K562 (cell line): ENCODE measurements at regions not wholly inside any gene's neighbourhood (a gene's known extent, or its start where the extent isn't known, plus 50 kb on each side); places are given as distances from the start of the nearest gene placed in this dataset.

Experiments
- ATAC-seq: fragments of 200-7000 bp; cut with Tn5 transposase; 3 replicates; pipeline ENCODE4 v1.9.1; 2020; ENCODE audit warnings: moderate library complexity
- BruUV-seq: library from RNA; stranded (reverse); fragments of 400-500 nt; replicated peaks from 2 replicates; lab custom pipeline; 2021; lab: Mats Ljungman, UMichigan
- CTCF ChIA-PET: fragments of 300-600 bp; formaldehyde crosslinking; extraction: SDS; loops from one replicate; lab custom pipeline; 2021; ENCODE audit warnings: low intra/inter-chr PET ratio; lab: Yijun Ruan, JAX
- POLR2A ChIA-PET: fragments of 300-600, 350-650 bp; sonication (Branson Sonifier 250); formaldehyde crosslinking; extraction: SDS; loops from one replicate; lab custom pipeline; 2021; ENCODE audit warnings: antibody characterized with exemption, inconsistent platforms; lab: Yijun Ruan, JAX
- DNase-seq, 4 experiments: peaks; one replicate each; pipeline versions ENCODE4 v3.0.0 to v3.0.0-alpha.2; 2011 to 2018; ENCODE audit warnings: low spot score in 3 of 4, mixed read lengths in 3 of 4; ENCODE audit errors: extremely low read depth in 1 of 4
- FAIRE-seq: peaks from 2 replicates; lab custom pipeline; 2011; peaks lifted over from hg19 to GRCh38; lab: Jason Lieb, UNC
- H2AFZ ChIP-seq: 2 replicates; pipeline ENCODE4 v1.6.0; 2011; ENCODE audit warnings: low read depth, low read length, control low read depth, inconsistent platforms
- H3K27ac ChIP-seq: fragments of 200-600 bp; 3 replicates; pipeline ENCODE4 v1.8.0; 2011; ENCODE audit warnings: low read depth, mild to moderate bottlenecking, control low read depth, inconsistent platforms, low read length, moderate library complexity, mixed read lengths; ENCODE audit errors: extremely low read depth
- H3K27me3 ChIP-seq, 2 experiments: fragments of 300-600 bp in 1 of 2; 2 replicates in 1 of 2; 3 replicates in 1 of 2; pipeline versions ENCODE4 v1.6.0 to v1.8.0; 2011; ENCODE audit warnings: inconsistent platforms in 2 of 2, low read length in 2 of 2, mild to moderate bottlenecking in 1 of 2, mixed read lengths in 1 of 2, moderate library complexity in 1 of 2; ENCODE audit not compliant: control insufficient read depth in 2 of 2, insufficient read depth in 2 of 2
- H3K36me3 ChIP-seq: fragments of 300-600 bp; 3 replicates; pipeline ENCODE4 v1.8.0; 2011; ENCODE audit warnings: mild to moderate bottlenecking, low read length, inconsistent platforms; ENCODE audit not compliant: control insufficient read depth, insufficient read depth
- H3K4me1 ChIP-seq, 2 experiments: fragments of 200-600 bp in 1 of 2; replicated peaks in 1 of 2; 2 replicates in 1 of 2; 3 replicates in 1 of 2; pipeline versions ENCODE4 v1.5.1 to v1.8.0; 2011; ENCODE audit warnings: inconsistent platforms in 2 of 2, low read length in 2 of 2, mild to moderate bottlenecking in 1 of 2, mixed read lengths in 1 of 2, moderate library complexity in 1 of 2; ENCODE audit not compliant: control insufficient read depth in 2 of 2, insufficient read depth in 2 of 2
- H3K4me2 ChIP-seq: 2 replicates; pipeline ENCODE4 v1.6.1; 2011; ENCODE audit warnings: low read length, control low read depth, inconsistent platforms, mixed read lengths; ENCODE audit not compliant: insufficient read depth
- H3K4me3 ChIP-seq: fragments of 200-600 bp; sonication (generic), shearing (Covaris generic); 2 replicates; pipeline ENCODE4 v1.5.1; 2016; ENCODE audit warnings: control low read depth, inconsistent platforms
- H3K79me2 ChIP-seq: fragments of 200-600 bp; 3 replicates; pipeline ENCODE4 v1.8.0; 2011; ENCODE audit warnings: low read length, inconsistent platforms; ENCODE audit not compliant: control insufficient read depth, insufficient read depth
- H3K9ac ChIP-seq, 2 experiments: 2 replicates each; pipeline versions ENCODE4 v1.6.0 to v1.6.1; 2011; ENCODE audit warnings: low read depth in 2 of 2, low read length in 2 of 2, control low read depth in 1 of 2, inconsistent platforms in 1 of 2, mild to moderate bottlenecking in 1 of 2, mixed read lengths in 1 of 2; ENCODE audit not compliant: insufficient read depth in 1 of 2
- H3K9me1 ChIP-seq: one replicate; pipeline ENCODE4 v1.6.0; 2011; ENCODE audit warnings: inconsistent platforms, mild to moderate bottlenecking, low read length, moderate library complexity; ENCODE audit not compliant: control insufficient read depth, insufficient read depth
- H3K9me3 ChIP-seq: replicated peaks from 2 replicates; pipeline ENCODE4 v1.5.1; 2011; ENCODE audit warnings: low read depth, low read length, inconsistent platforms; ENCODE audit not compliant: control insufficient read depth, insufficient read depth
- H4K20me1 ChIP-seq: replicated peaks from 2 replicates; pipeline ENCODE4 v1.6.1; 2011; ENCODE audit warnings: low read length, inconsistent platforms, mixed read lengths; ENCODE audit not compliant: control insufficient read depth, insufficient read depth
- HDAC6 ChIP-seq: IDR thresholded peaks from 2 replicates; pipeline ENCODE4 v1.6.1; 2012; ENCODE audit warnings: low read depth, mild to moderate bottlenecking, control low read depth, inconsistent platforms, low read length, moderate library complexity
- POLR2AphosphoS5 ChIP-seq: IDR thresholded peaks from 2 replicates; pipeline ENCODE4 v1.6.1; 2011; ENCODE audit warnings: mild to moderate bottlenecking, low read depth, low read length, moderate library complexity; ENCODE audit not compliant: control insufficient read depth, insufficient read depth
- RFX1 ChIP-seq: fragments of 450-650 bp; IDR thresholded peaks from 2 replicates; pipeline ENCODE4 v1.6.1; 2016; ENCODE audit warnings: mild to moderate bottlenecking, moderate library complexity
- USF1 ChIP-seq: sonication (generic); formaldehyde crosslinking; IDR thresholded peaks from 2 replicates; pipeline ENCODE4 v1.9.0; 2022; ENCODE audit warnings: mild to moderate bottlenecking, missing genetic modification reagents
- WGBS: fragments of 100-300 bp; shearing (Covaris generic); methylation state at CpG from one replicate; pipeline ENCODE4 v1.1.6; 2016; ENCODE audit warnings: low coverage, mixed read lengths; ENCODE audit not compliant: insufficient coverage; ENCODE audit errors: missing lambda C conversion rate; 5-methylcytosine and 5-hydroxymethylcytosine counted together
- in situ Hi-C: fragments of 300-500 bp; cut with MboI; formaldehyde crosslinking; loops from 4 replicates; pipeline ENCODE4 v1.15.0; 2018; ENCODE audit warnings: inconsistent platforms, mixed read lengths
- intact Hi-C: fragments of 100-400 bp; cut with micrococcal nuclease; formaldehyde crosslinking; loops from 2 replicates; pipeline ENCODE4 v1.14.2; 2022

GRCh38 chr16:66170989-66171388 is 195.5 kb upstream of the CDH5 start:
- BruUV-seq, result no TSS peak
- H3K9ac ChIP-seq, result no peak overlapping the region
- H3K9me3 ChIP-seq, result no peaks in the 10 kb centered on the region
- no peaks in the 10 kb centered on the region for H3K4me1 ChIP-seq
- no peaks in the 10 kb centered on the region for H3K79me2 ChIP-seq
- POLR2A ChIA-PET, result no interaction called here
- H3K4me3 ChIP-seq, result no peak overlapping the region
- CTCF ChIA-PET, result no interaction called here
- no peak for TF ChIP-seq HDAC6
- DNase-seq, result no peak
- H3K27me3 ChIP-seq, result no peaks in the 10 kb centered on the region; a peak in 1 of 5 replicates
- no peak overlapping the region for H3K4me2 ChIP-seq
- no peak for FAIRE-seq
- H4K20me1 ChIP-seq, result no peaks in the 10 kb centered on the region
- H3K36me3 ChIP-seq, result no peaks in the 10 kb centered on the region
- H2AFZ ChIP-seq, result no peak overlapping the region
- 0% methylated on average over 3 of the region's 3 CpGs for WGBS
- H3K9me1 ChIP-seq, result no peaks in the 10 kb centered on the region
- no peak for ATAC-seq
- in situ Hi-C loops, result no loop called here
- H3K27ac ChIP-seq, result no peak overlapping the region
- intact Hi-C loops, result no loop called here

DNA sequence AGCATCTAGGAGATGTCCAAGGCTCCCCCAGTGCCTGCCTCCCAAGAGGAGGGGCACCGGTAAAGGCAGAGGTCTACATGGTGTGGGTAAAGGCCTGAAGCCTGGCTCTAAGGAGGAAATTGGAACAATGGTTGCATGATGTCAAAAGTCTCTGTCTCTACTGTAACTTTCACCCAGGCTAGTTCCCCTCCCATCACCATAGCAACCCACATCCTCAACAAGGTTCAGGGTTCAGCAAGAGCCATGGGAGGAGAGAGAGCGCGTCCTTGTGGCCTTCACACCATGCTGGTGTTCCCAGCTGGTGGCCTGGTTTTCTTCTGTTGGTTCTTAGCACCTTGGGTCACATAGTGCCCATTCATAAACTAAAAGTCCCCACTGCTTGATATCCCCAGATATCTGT is 196.7 kb upstream of the CDH5 start:
- intact Hi-C loops (no loop called here), in situ Hi-C loops (no loop called here)
- Histone ChIP-seq H3K9ac (no peak overlapping the region), H4K20me1 (no peaks in the 10 kb centered on the region), H3K4me3 (no peak overlapping the region), H3K4me2 (no peak overlapping the region), H3K9me1 (no peaks in the 10 kb centered on the region), H3K9me3 (no peaks in the 10 kb centered on the region), H3K4me1 (no peaks in the 10 kb centered on the region), H3K27ac (no peak overlapping the region), H2AFZ (no peak overlapping the region), H3K36me3 (no peaks in the 10 kb centered on the region), H3K27me3 (no peaks in the 10 kb centered on the region; a peak in 1 of 5 replicates), H3K79me2 (no peaks in the 10 kb centered on the region)
- no peak for FAIRE-seq
- no peak for TF ChIP-seq POLR2AphosphoS5
- TF ChIP-seq RFX1, result peak; percentile 55
- no peak for TF ChIP-seq USF1
- no peak for DNase-seq
- no TSS peak for BruUV-seq
- ATAC-seq, result no peak
- ChIA-PET POLR2A (no interaction called here), CTCF (no interaction called here)
- WGBS, result 0% methylated on average over 3 of the region's 3 CpGs
